Ovary (tissue), 7 donors: ENCODE measurements at regions not wholly inside any gene's neighbourhood (a gene's known extent, or its start where the extent isn't known, plus 50 kb on each side); places are given as distances from the start of the nearest gene placed in this dataset.

Experiments
- DNase-seq, 5 donors: peaks; one replicate each; pipeline ENCODE4 v3.0.0-alpha.2; 2019 to 2020
- H3K27ac ChIP-seq, 2 donors: fragments of 200-600 bp; one replicate each; pipeline versions ENCODE4 v1.5.1 to v1.8.0; 2019 to 2022
- H3K27me3 ChIP-seq: fragments of 200-600 bp; one replicate; pipeline ENCODE4 v1.8.0; 2022
- H3K36me3 ChIP-seq: fragments of 200-600 bp; sonication (generic); one replicate; pipeline ENCODE4 v1.5.1; 2019
- H3K4me1 ChIP-seq: one replicate; pipeline ENCODE4 v1.8.1; 2013; ENCODE audit warnings: mild to moderate bottlenecking, moderate library complexity; ENCODE audit not compliant: insufficient read depth
- H3K4me3 ChIP-seq: fragments of 200-600 bp; sonication (generic); one replicate; pipeline ENCODE4 v1.5.1; 2017
- H3K9me3 ChIP-seq, 2 donors: fragments of 200-600 bp in 1 of 2; sonication (generic) in 1 of 2; one replicate each; pipeline versions ENCODE4 v1.5.1 to v1.8.1; 2013 to 2019; ENCODE audit warnings: mild to moderate bottlenecking in 1 of 2, moderate library complexity in 1 of 2
- EP300 ChIP-seq: sonication (generic); formaldehyde crosslinking; IDR thresholded peaks from one replicate; pipeline ENCODE4 v1.6.1; 2017; ENCODE audit warnings: antibody characterized with exemption
- POLR2A ChIP-seq: fragments of 450-650 bp; IDR thresholded peaks from one replicate; pipeline ENCODE4 v1.6.1; 2017; ENCODE audit warnings: antibody characterized with exemption, mild to moderate bottlenecking, moderate library complexity
- WGBS, 3 donors: extraction: QIAGEN DNeasy Blood & Tissue Kit in 1 of 3; methylation state at CpG; one replicate each; pipeline versions ENCODE4 v1.1.5 to v1.1.7; 2013 to 2017; 5-methylcytosine and 5-hydroxymethylcytosine counted together
- intact Hi-C, 4 donors: fragments of 100-400 bp; cut with DNase I; formaldehyde crosslinking; loops; one replicate each; pipeline versions ENCODE4 v1.11.0 to v1.15.1; 2022 to 2023
- TF ChIP-seq, protein P1 (sequence below), 3 donors: fragments of 450-650 bp in 2 of 3; fragments of 200-600 bp in 1 of 3; IDR thresholded peaks; one replicate each; pipeline versions ENCODE4 v1.5.1 to v1.8.0; 2016 to 2022; ENCODE audit warnings: antibody characterized with exemption in 3 of 3, mild to moderate bottlenecking in 1 of 3
- donor health status: DM: no; HTN: no; CAD: no; lungs with moderate emphysema.
- donor health status: DM: no; HTN: no; CAD: no.
- donor health status: Bipolar disorder and iron deficiency.
- donor health status: DM: no; HTN: no; CAD: no.
- donor health status: DM: yes; HTN: yes; CAD: no.

DNA sequence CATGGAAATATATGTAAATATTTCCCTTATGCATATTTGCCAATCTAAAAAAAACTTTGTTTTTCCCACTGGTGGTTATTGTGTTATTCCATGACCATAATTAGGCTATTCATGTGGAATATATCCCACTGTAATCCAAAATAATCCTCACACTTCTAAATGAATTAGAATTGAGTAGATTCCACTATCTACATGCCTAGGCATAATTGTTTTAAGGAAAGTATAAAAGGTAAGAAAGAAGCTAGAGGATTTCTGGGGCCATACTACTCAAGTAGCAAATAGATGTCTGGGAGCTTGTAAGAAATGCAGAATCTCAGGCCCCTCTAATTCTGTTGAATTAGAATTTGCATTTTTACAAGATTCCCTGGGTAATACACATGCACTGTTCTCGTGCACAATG lies 83.5 kb upstream of the RRP15 start:
- Histone ChIP-seq H3K27me3 (no peaks in the 10 kb centered on the region), H3K4me1 (no peaks in the 10 kb centered on the region), H3K9me3 (no peaks in the 10 kb centered on the region), H3K36me3 (no peaks in the 10 kb centered on the region), H3K27ac (no peak overlapping the region), H3K4me3 (no peak overlapping the region)
- TF ChIP-seq EP300 (no peak), POLR2A (no peak)
- TF ChIP-seq, protein P1, sequence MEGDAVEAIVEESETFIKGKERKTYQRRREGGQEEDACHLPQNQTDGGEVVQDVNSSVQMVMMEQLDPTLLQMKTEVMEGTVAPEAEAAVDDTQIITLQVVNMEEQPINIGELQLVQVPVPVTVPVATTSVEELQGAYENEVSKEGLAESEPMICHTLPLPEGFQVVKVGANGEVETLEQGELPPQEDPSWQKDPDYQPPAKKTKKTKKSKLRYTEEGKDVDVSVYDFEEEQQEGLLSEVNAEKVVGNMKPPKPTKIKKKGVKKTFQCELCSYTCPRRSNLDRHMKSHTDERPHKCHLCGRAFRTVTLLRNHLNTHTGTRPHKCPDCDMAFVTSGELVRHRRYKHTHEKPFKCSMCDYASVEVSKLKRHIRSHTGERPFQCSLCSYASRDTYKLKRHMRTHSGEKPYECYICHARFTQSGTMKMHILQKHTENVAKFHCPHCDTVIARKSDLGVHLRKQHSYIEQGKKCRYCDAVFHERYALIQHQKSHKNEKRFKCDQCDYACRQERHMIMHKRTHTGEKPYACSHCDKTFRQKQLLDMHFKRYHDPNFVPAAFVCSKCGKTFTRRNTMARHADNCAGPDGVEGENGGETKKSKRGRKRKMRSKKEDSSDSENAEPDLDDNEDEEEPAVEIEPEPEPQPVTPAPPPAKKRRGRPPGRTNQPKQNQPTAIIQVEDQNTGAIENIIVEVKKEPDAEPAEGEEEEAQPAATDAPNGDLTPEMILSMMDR (IDR thresholded peaks at IDR 0.05): no peak
- DNase-seq: no peak
- WGBS, 3 donors: 57 to 67% (median 64%) methylated on average over 1 of the region's 1 CpG
- intact Hi-C loops: no loop called here

DNA sequence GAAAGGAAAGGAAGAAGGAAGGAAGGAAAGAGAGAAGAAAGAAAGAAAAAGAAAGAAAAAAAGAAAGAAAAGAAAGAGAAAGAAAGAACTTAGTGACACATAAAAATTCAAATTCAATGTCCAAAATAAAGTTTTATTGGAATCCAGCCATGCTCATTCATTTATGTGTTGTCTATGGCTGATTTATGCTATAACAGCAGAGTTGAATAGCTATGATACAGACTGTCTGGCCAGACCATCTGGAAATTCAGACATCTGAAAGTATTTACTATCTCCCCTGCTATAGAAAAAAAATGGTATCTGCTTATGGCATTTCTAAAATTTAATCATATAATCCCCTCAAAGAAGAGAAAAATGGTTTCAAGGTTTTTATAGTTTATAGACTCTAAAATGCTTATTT lies 79.4 kb upstream of the RRP15 start:
- no peaks in the 10 kb centered on the region for H3K9me3 ChIP-seq
- H3K4me1 ChIP-seq: no peaks in the 10 kb centered on the region
- intact Hi-C loops: no loop called here
- no peak overlapping the region for H3K4me3 ChIP-seq
- no peaks in the 10 kb centered on the region for H3K36me3 ChIP-seq
- no peak overlapping the region for H3K27ac ChIP-seq
- DNase-seq: no peak
- no peaks in the 10 kb centered on the region for H3K27me3 ChIP-seq
- TF ChIP-seq EP300 (no peak), POLR2A (no peak)
- TF ChIP-seq, protein P1 (IDR thresholded peaks at IDR 0.05): no peak

DNA sequence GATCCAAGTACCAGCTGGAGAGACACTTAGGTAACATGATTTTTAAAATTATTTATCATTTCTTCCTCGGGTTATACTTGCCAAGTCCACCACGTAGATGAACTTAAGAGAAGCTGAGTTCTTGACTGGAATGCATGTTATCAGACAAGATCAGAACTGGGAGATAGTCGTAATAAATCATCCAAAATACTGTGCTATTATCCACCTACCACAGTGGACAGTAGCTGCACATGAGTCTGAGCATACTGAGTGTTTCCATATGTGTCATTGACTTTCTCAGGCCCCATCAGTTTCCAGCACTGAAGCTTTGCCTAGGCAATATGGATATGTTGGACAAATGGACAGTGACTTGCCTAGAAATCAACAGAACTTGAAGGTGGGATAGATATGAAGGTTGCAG lies 77.9 kb upstream of the RRP15 start:
- no peaks in the 10 kb centered on the region for H3K27me3 ChIP-seq
- 40 to 44% (median 43%) methylated on average over 3 of the region's 3 CpGs for WGBS, 3 donors
- TF ChIP-seq POLR2A (no peak), EP300 (no peak)
- TF ChIP-seq, protein P1 (IDR thresholded peaks at IDR 0.05): no peak
- no peak overlapping the region for H3K4me3 ChIP-seq
- DNase-seq: no peak
- no peak overlapping the region for H3K27ac ChIP-seq
- no peaks in the 10 kb centered on the region for H3K4me1 ChIP-seq
- H3K36me3 ChIP-seq: no peaks in the 10 kb centered on the region
- no peaks in the 10 kb centered on the region for H3K9me3 ChIP-seq
- intact Hi-C loops: no loop called here

DNA sequence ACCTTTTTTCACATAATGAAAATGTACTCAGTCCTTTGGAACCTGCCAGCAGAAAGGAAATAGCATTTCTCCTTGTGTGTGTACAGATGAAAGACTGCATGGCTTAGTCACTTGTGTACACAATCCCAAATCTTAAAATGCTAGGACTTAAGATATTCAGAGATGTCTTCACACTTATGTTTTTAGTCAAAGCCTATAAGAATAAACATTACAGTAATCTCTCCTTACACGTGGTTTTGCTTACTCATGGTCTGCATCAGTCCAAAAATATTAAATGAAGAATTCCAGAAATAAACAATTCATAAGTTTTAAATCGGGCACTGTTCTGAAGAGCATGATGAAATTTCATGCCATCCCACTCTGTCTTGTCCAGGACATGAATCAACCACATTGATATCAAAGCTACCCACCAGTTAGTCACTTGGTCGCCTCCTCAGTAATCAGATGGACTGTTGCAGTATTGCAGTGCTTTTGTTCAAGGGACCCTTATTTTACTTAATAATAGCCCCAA lies 75.7 kb upstream of the RRP15 start:
- no peaks in the 10 kb centered on the region for H3K4me1 ChIP-seq
- H3K9me3 ChIP-seq: no peaks in the 10 kb centered on the region
- H3K27ac ChIP-seq: no peak overlapping the region
- no peak for DNase-seq
- H3K4me3 ChIP-seq: no peak overlapping the region
- H3K36me3 ChIP-seq: no peaks in the 10 kb centered on the region
- WGBS, 3 donors: 47 to 67% (median 55%) methylated on average over 3 of the region's 3 CpGs
- intact Hi-C loops: loop anchor here in 1 of 4 donors (2.0 kb wide), 1 partner anchor 15 kb away; no protein-coding TSS in a partner anchor
- H3K27me3 ChIP-seq: no peaks in the 10 kb centered on the region
- TF ChIP-seq, protein P1 (IDR thresholded peaks at IDR 0.05): no peak
- TF ChIP-seq POLR2A: no peak

DNA sequence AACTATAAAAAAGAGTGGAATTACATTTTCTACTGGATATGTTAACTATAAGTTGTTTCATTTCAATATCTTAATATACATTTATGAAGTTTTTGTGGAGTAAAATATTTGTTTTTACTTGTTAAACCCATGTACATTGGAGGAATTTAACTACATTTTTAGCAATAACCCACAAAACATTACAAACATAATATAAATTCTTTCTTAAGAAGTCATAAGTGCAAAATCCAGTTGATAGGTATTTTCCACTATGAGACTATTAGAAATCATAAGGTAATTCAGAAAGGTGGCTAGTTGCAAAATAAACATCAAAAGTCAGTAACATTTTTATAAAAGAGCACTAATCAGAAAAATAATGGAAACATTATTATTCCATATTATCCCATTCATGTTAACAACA lies 73.9 kb upstream of the RRP15 start:
- Histone ChIP-seq H3K4me1 (no peaks in the 10 kb centered on the region), H3K36me3 (no peaks in the 10 kb centered on the region), H3K27me3 (no peaks in the 10 kb centered on the region), H3K27ac (no peak overlapping the region), H3K9me3 (no peaks in the 10 kb centered on the region), H3K4me3 (no peak overlapping the region)
- TF ChIP-seq EP300 (no peak), POLR2A (no peak)
- TF ChIP-seq, protein P1 (IDR thresholded peaks at IDR 0.05): no peak
- DNase-seq: no peak
- intact Hi-C loops: no loop called here
